Endodermal cell (in vitro differentiated cells): ENCODE measurements at regions not wholly inside any gene's neighbourhood (a gene's known extent, or its start where the extent isn't known, plus 50 kb on each side); places are given as distances from the start of the nearest gene placed in this dataset.

ENCODE experiments used
- DNase-seq: peaks from one replicate; pipeline ENCODE4 v3.0.0-alpha.2; 2017
- H3K27ac ChIP-seq: 2 replicates; pipeline ENCODE4 v1.5.1; 2013; ENCODE audit warnings: mild to moderate bottlenecking, low read depth, low read length, moderate library complexity
- H3K27me3 ChIP-seq: 2 replicates; pipeline ENCODE4 v1.6.1; 2013; ENCODE audit warnings: mild to moderate bottlenecking, low read length, moderate library complexity; ENCODE audit not compliant: insufficient read depth, control insufficient read depth, poor library complexity, severe bottlenecking
- H3K36me3 ChIP-seq: 2 replicates; pipeline ENCODE4 v1.7.0; 2013; ENCODE audit warnings: mild to moderate bottlenecking, low read length, moderate library complexity; ENCODE audit not compliant: control insufficient read depth, insufficient read depth
- H3K4me1 ChIP-seq: one replicate; pipeline ENCODE4 v1.7.0; 2013; ENCODE audit warnings: low read length; ENCODE audit not compliant: control insufficient read depth, insufficient read depth
- H3K4me3 ChIP-seq: 2 replicates; pipeline ENCODE4 v1.5.1; 2013; ENCODE audit warnings: mild to moderate bottlenecking, low read length, moderate library complexity
- H3K9ac ChIP-seq: 2 replicates; pipeline ENCODE4 v1.6.1; 2013; ENCODE audit warnings: mild to moderate bottlenecking, low read length, moderate library complexity; ENCODE audit not compliant: poor library complexity, severe bottlenecking; ENCODE audit errors: extremely low read depth
- H3K9me3 ChIP-seq: 2 replicates; pipeline ENCODE4 v1.6.1; 2013; ENCODE audit warnings: mild to moderate bottlenecking, low read length, moderate library complexity; ENCODE audit not compliant: control insufficient read depth
- H3K27ac Mint-ChIP-seq: 2 replicates; pipeline ENCODE4 v1.8.0; 2020; ENCODE audit warnings: mixed read lengths
- H3K27me3 Mint-ChIP-seq: 2 replicates; pipeline ENCODE4 v1.8.0; 2021; ENCODE audit warnings: mild to moderate bottlenecking, mixed read lengths; ENCODE audit not compliant: insufficient read depth
- H3K36me3 Mint-ChIP-seq: 2 replicates; pipeline ENCODE4 v1.8.0; 2020; ENCODE audit warnings: low read depth, mixed read lengths
- H3K4me1 Mint-ChIP-seq: 2 replicates; pipeline ENCODE4 v1.8.0; 2020; ENCODE audit warnings: mixed read lengths
- H3K4me3 Mint-ChIP-seq: 2 replicates; pipeline ENCODE4 v1.8.0; 2020; ENCODE audit warnings: mild to moderate bottlenecking, moderate library complexity, mixed read lengths
- H3K9me3 Mint-ChIP-seq: 2 replicates; pipeline ENCODE4 v1.8.0; 2020; ENCODE audit warnings: mild to moderate bottlenecking, mixed read lengths
- CTCF ChIP-seq: fragments of 200-600 bp; sonication (generic); conservative IDR thresholded peaks from 2 replicates; pipeline ENCODE4 v1.5.0; 2021; ENCODE audit warnings: antibody characterized with exemption, mild to moderate bottlenecking
- WGBS, 2 experiments: methylation state at CpG; one replicate each; pipeline versions ENCODE4 v1.1.5 to v1.1.7; 2013; ENCODE audit warnings: missing lambda C conversion rate in 2 of 2, mixed read lengths in 1 of 2; ENCODE audit not compliant: insufficient coverage in 1 of 2, insufficient read length in 1 of 2; 5-methylcytosine and 5-hydroxymethylcytosine counted together

GRCh38 chr11:88402784-88403183 lies 65.2 kb upstream of the CTSC start:
- no peak overlapping the region for H3K9ac ChIP-seq
- Mint-ChIP-seq H3K4me3 (no peak overlapping the region), H3K36me3 (no peaks in the 10 kb centered on the region), H3K27me3 (no peaks in the 10 kb centered on the region), H3K9me3 (no peaks in the 10 kb centered on the region), H3K4me1 (peaks cover 14% of the 10 kb centered on the region), H3K27ac (no peak overlapping the region)
- H3K4me1 ChIP-seq, result peaks cover 5% of the 10 kb centered on the region
- TF ChIP-seq CTCF, result no peak
- H3K9me3 ChIP-seq, result no peaks in the 10 kb centered on the region
- H3K4me3 ChIP-seq, result no peak overlapping the region
- DNase-seq, result no peak
- H3K27me3 ChIP-seq, result peaks cover 8% of the 10 kb centered on the region
- no peaks in the 10 kb centered on the region for H3K36me3 ChIP-seq
- 83 to 97% methylated on average over 4 to 5 of the region's 5 CpGs for WGBS, 2 experiments
- H3K27ac ChIP-seq, result no peak overlapping the region

GRCh38 chr11:88402192-88402715 lies 64.7 kb upstream of the CTSC start:
- WGBS, 2 experiments, result 81% methylated on average over 2 of the region's 2 CpGs; no CpG with 5 or more reads in 1 of the 2 experiments
- Histone ChIP-seq H3K27ac (no peak overlapping the region), H3K27me3 (peaks cover 8% of the 10 kb centered on the region), H3K9ac (no peak overlapping the region), H3K4me1 (peaks cover 5% of the 10 kb centered on the region), H3K4me3 (no peak overlapping the region), H3K36me3 (no peaks in the 10 kb centered on the region), H3K9me3 (no peaks in the 10 kb centered on the region)
- no peaks in the 10 kb centered on the region for H3K9me3 Mint-ChIP-seq
- no peak overlapping the region for H3K4me3 Mint-ChIP-seq
- no peaks in the 10 kb centered on the region for H3K27me3 Mint-ChIP-seq
- no peak overlapping the region for H3K27ac Mint-ChIP-seq
- no peak for DNase-seq
- TF ChIP-seq CTCF, result no peak
- H3K36me3 Mint-ChIP-seq, result no peaks in the 10 kb centered on the region
- peaks cover 14% of the 10 kb centered on the region for H3K4me1 Mint-ChIP-seq

GRCh38 chr11:88398791-88399570 lies 61.4 kb upstream of the CTSC start:
- peaks cover 5% of the 10 kb centered on the region for H3K4me1 ChIP-seq
- DNase-seq, result no peak
- no peaks in the 10 kb centered on the region for H3K36me3 ChIP-seq
- H3K27me3 Mint-ChIP-seq, result peaks cover 2% of the 10 kb centered on the region
- no peak overlapping the region for H3K4me3 ChIP-seq
- 80 to 91% methylated on average over 1 to 2 of the region's 3 CpGs for WGBS, 2 experiments
- H3K9me3 ChIP-seq, result no peaks in the 10 kb centered on the region
- no peaks in the 10 kb centered on the region for H3K27me3 ChIP-seq
- no peak overlapping the region for H3K27ac Mint-ChIP-seq
- H3K27ac ChIP-seq, result no peak overlapping the region
- no peak overlapping the region for H3K9ac ChIP-seq
- peaks cover 14% of the 10 kb centered on the region for H3K4me1 Mint-ChIP-seq
- H3K9me3 Mint-ChIP-seq, result peaks cover 2% of the 10 kb centered on the region
- no peak overlapping the region for H3K4me3 Mint-ChIP-seq
- no peak for TF ChIP-seq CTCF
- no peaks in the 10 kb centered on the region for H3K36me3 Mint-ChIP-seq
